ENCODE measurements at regions not wholly inside any gene's neighbourhood (a gene's known extent, or its start where the extent isn't known, plus 50 kb on each side); places are given as distances from the start of the nearest gene placed in this dataset.

DNA sequence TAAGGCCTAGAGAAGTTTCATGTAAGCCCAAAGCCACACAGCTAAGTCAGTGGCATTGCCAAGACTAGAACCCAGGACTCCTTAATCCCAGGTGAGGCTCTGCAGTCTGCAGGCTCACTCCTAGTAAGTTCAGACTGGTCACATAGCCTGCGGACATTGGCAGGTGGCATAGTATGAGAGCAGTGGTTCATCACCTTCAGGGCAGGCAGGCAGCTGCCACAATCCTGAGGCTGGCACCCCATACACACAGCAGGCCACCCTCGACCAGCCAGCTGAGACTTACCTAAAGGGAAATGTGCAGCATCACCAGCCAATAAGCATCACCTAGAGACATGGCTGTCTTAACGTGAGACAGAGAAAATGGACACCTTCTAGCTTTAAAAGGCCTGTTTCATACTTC, 231.6 kb upstream of the UBASH3B start:
- no peak for DNase-seq (ENCODE audit: low spot score)
- TF ChIP-seq, protein P1, sequence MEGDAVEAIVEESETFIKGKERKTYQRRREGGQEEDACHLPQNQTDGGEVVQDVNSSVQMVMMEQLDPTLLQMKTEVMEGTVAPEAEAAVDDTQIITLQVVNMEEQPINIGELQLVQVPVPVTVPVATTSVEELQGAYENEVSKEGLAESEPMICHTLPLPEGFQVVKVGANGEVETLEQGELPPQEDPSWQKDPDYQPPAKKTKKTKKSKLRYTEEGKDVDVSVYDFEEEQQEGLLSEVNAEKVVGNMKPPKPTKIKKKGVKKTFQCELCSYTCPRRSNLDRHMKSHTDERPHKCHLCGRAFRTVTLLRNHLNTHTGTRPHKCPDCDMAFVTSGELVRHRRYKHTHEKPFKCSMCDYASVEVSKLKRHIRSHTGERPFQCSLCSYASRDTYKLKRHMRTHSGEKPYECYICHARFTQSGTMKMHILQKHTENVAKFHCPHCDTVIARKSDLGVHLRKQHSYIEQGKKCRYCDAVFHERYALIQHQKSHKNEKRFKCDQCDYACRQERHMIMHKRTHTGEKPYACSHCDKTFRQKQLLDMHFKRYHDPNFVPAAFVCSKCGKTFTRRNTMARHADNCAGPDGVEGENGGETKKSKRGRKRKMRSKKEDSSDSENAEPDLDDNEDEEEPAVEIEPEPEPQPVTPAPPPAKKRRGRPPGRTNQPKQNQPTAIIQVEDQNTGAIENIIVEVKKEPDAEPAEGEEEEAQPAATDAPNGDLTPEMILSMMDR (IDR thresholded peaks at IDR 0.05; ENCODE audit: extremely low read depth, insufficient read depth, missing control alignments), result no peak
- in situ Hi-C loops (cut with MboI; ENCODE audit: low pct_unique_long_range_greater_than_20kb, low sequenced_read_pairs, unreplicated experiment), result no loop called here

DNA sequence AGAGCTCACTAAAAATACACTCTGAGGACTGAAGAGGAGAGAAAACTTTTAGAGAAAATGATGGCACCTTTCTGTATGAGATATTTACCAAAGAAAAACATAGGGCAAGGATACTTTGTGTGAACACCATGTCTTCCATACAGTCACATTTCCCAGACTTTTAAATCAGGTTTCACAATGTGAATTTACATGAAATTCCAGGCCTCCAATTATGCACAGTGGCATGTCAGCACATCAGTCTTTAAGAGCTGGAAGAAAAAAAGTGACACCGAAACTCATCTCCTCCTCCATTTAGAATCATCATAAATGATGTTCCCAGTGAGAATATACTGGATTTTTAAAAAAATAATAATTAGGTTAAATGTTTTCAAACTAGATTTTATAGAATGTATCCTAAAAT, 232.2 kb upstream of the UBASH3B start:
- TF ChIP-seq, protein P1 (IDR thresholded peaks at IDR 0.05; ENCODE audit: extremely low read depth, insufficient read depth, missing control alignments), result no peak
- no peak for DNase-seq (ENCODE audit: low spot score)
- in situ Hi-C loops (cut with MboI; ENCODE audit: low pct_unique_long_range_greater_than_20kb, low sequenced_read_pairs, unreplicated experiment), result no loop called here

DNA sequence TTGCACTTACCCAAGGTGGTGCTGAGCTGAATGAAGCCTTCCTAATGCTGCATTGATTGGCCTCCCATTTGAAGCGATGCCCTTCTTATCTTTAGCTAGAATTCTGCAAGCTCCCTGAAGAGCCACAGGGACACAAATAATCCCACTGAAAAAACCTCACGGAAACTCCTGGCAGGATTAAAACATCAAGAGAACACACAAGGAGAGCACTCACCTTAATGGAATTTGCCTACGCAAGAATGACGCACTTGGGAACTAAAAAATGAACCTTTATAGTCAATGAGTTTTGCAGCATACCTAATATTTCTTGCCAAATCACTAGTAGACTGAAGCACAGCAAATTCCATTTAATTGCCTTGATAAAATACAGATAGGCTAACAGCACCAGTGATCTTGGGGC, 232.8 kb upstream of the UBASH3B start:
- DNase-seq (ENCODE audit: low spot score), result no peak
- TF ChIP-seq, protein P1 (IDR thresholded peaks at IDR 0.05; ENCODE audit: extremely low read depth, insufficient read depth, missing control alignments), result no peak
- in situ Hi-C loops (cut with MboI; ENCODE audit: low pct_unique_long_range_greater_than_20kb, low sequenced_read_pairs, unreplicated experiment), result no loop called here

DNA sequence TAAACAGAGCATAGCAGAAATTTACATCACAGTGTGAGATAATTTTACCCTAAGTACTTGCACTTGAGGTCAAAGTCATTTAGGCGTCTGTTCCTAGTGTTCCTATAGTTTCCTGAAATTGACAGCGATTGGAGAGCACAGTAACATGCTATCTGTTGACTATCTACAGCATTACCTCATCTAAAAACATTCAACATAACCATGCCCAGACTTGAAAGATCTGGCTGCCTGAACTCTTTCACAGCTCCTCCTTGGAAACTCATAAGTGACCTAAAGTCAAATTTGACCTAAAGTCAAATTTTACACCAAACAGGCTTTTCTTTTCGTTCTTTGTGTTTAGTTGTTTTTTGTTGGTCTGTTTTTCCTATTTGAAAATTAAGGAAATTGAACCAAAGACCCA, 233.8 kb upstream of the UBASH3B start:
- TF ChIP-seq, protein P1 (IDR thresholded peaks at IDR 0.05; ENCODE audit: extremely low read depth, insufficient read depth, missing control alignments), result no peak
- in situ Hi-C loops (cut with MboI; ENCODE audit: low pct_unique_long_range_greater_than_20kb, low sequenced_read_pairs, unreplicated experiment), result no loop called here
- no peak for DNase-seq (ENCODE audit: low spot score)

DNA sequence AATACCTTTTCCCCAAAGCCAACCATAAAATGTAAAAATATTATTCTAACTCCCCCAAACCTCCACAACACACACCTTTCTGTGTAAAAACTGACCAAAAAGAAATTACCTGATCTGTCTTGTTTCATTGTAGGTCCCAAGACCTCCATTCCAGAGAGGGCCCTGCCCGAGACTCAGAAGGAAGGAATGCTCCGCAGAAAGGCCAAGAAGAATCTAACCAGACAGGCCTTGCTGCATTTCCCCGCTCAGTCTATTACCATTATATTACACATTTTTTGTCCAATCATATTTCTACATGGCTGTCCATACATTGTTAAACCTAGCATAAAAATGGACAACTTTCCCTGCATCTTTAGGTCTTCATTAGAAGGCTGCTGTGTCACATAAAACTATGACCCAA, 237.5 kb upstream of the UBASH3B start:
- in situ Hi-C loops (cut with MboI; ENCODE audit: low pct_unique_long_range_greater_than_20kb, low sequenced_read_pairs, unreplicated experiment), result no loop called here
- no peak for DNase-seq (ENCODE audit: low spot score)
- TF ChIP-seq, protein P1 (IDR thresholded peaks at IDR 0.05; ENCODE audit: extremely low read depth, insufficient read depth, missing control alignments), result no peak

DNA sequence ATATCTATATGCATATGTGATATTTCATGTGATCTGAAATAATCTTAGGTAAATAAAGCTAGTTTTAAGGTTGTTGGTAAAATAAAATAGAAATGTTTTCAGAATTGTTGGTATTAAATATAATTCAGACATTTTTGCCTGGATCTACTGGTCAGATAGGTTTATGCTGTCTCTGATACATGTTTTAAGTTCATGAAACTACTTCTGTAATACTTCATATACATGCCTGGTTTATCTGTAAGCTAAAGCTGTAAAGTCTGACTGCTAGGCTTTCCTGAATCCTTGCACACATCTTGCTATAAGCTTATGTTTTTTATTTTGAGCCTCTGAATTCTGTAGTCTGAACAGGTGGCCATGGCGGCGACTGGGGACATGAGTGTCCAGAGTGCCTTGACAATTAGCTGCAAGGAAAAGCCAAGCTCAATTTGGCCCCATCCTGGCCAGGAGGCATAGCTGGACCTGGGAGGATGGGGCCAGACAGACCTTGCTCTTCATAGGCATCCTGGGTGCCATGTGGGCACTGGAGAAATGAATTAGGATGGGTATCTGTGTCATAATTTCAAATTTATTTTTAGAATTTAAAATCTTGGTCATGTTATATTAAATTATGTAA, 241.0 kb upstream of the UBASH3B start:
- TF ChIP-seq, protein P1 (IDR thresholded peaks at IDR 0.05; ENCODE audit: extremely low read depth, insufficient read depth, missing control alignments), result no peak
- in situ Hi-C loops (cut with MboI; ENCODE audit: low pct_unique_long_range_greater_than_20kb, low sequenced_read_pairs, unreplicated experiment), result no loop called here
- no peak for DNase-seq (ENCODE audit: low spot score)

DNA sequence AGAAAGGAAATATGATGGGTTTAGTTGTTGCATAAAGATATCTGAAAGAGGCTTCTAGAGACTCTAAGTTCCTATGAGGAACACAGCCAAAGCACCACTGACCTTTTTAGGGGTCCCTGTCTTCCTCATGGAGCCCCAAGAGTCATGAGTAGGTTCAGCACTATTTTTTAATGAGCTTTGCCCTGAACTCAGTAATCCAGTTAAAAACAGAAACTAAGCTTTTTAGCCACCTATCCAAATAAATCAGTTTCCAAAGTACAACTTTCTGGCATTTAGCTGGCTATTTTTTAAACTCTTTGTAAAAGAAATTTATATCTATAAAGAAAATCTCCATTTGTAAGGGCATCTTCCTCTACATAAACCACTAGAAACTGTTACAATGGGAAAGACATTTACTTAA, 241.8 kb upstream of the UBASH3B start:
- TF ChIP-seq, protein P1 (IDR thresholded peaks at IDR 0.05; ENCODE audit: extremely low read depth, insufficient read depth, missing control alignments), result no peak
- in situ Hi-C loops (cut with MboI; ENCODE audit: low pct_unique_long_range_greater_than_20kb, low sequenced_read_pairs, unreplicated experiment), result no loop called here
- DNase-seq (ENCODE audit: low spot score), result no peak

Measured in GM13977 (cell line).